HG03097 (cell line): ENCODE measurements at regions not wholly inside any gene's neighbourhood (a gene's known extent, or its start where the extent isn't known, plus 50 kb on each side); places are given as distances from the start of the nearest gene placed in this dataset.
"Not testable (repeated sequence)": the region's sequence is repeated elsewhere in the genome, so short reads cannot be mapped to it uniquely, and the experiment has no call there.

Source experiments
- ATAC-seq: cut with Tn5 transposase; IDR thresholded peaks from one replicate; pipeline ENCODE4 v1.9.1; 2021; ENCODE audit not compliant: unreplicated experiment, low FRiP score

- ATAC-seq = peak; percentile 80
These were observed 62.6 kb upstream of the CDR2 start for GRCh38 chr16:22436823-22437652.

- ATAC-seq = not testable (repeated sequence)
These were observed 62.0 kb upstream of the CDR2 start for GRCh38 chr16:22436326-22436822.

DNA sequence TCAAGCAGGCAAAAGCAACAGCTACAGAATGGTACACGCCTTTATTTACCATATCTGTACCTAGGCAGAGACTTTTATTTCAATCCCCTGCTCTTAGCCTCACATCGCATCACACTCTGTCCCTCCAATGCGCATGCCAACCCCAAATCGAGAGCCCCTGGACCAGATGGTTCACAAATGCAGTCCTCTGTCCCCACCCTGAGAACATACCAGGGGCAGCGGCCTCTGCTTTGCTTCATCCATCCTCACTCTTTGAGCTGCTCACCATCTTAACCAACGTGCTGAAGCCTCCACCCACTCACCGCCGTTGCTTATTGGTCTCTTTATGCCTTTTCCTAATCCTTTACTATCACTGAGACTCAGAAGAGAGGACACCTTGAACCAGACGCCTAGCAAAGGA lies 56.9 kb upstream of the CDR2 start:
- ATAC-seq = not testable (repeated sequence)

DNA sequence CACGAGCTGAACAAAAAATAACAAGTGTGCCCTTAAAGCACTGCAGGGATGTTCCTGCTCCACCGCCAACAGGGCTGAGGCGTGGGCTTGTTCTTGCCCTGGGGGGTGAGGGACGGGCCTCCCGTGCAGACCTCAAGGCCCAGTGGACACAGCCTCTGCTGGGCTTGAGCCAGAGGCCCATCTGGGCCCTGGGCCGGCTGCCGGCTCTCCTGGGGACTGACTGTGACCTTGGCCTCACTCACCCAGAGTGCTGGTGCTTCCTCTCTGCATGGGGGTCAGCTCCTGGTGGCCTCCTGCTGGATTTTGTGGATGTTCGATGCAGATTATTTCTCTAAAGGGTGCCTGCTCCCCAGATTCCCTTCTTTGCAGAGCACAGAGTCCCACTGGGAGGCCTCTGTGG lies 54.2 kb upstream of the CDR2 start:
- no peak for ATAC-seq

GRCh38 chr16:22427556-22427955 lies 53.1 kb upstream of the CDR2 start:
- no peak for ATAC-seq

- ATAC-seq = no peak
These were observed 51.4 kb upstream of the CDR2 start for GRCh38 chr16:22425847-22426246.

DNA sequence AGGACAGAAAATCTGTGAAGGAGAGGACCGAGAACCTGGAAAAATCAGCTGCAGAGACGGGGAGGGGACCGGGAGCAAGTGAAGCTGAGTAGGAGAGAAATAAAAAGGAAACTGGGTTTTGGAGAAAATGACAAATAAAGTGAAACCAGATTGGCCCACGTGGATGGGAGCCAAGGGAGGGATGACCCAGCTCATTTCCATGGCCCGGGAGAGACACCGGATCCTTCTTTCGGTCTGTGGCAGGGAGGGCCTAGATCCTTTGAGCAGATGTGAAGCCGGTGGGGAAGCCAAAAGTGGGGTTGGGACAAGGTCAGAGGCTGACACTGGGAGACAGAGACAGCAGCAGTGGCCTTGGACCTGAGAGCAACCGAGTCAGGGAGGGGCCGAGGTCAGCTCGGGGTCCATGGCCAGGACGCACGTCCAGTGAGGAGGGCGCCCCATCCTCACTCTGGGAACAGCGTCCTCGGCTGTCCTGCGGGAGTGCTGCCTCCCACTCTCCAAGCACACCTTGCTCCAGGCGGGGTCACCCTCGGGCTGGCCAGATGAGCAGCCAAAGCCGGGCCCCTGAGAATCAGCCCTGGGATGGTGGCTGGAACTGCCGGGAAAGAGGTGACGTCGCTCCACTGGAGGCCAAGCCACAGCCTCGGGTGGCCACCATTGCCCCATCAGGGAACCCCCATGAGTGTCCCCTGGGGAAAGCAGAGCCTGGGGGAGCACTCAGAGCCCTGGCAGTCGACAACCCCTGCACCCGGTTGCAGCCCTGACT lies 50.8 kb upstream of the CDR2 start:
- no peak for ATAC-seq

DNA sequence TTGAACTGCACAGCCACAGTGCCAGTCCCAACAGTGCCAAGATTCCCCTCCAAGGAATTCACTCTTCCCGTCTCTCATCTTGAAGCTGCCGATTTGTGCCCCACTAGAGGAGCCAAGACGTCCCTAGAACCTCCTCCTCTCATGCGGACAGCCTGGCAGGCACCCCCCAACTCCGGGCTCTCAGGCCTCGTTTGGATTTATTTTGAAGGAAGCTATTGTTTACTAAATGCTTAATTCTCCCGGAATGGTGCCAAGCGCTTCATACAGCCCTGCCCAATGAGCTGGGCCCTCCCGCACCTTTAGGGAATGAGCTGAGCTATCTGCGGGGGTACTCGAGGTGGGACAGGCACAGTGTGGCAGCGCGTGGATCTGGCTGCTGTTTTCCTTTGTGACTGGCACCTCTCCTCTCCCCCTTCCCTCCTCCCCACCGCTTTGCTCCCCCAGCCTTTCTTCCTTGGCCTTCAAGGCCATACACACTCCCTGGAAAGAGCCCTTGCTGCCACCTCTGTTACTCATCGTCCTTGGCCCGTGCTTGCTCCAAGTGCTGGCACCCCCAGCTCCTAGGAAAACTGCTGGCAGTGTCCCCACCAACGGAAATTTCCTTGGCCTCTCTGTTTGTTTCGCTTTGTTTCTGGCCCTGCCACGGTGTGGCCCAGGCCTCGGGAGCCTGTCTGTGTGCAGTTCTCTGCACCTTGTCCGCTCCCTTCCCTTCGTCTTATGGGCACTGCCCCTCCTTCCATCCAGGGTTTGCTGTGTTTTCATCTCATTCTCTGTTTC lies 49.9 kb upstream of the CDR2 start:
- no peak for ATAC-seq
